D721Med (cell line): ENCODE measurements at regions not wholly inside any gene's neighbourhood (a gene's known extent, or its start where the extent isn't known, plus 50 kb on each side); places are given as distances from the start of the nearest gene placed in this dataset.

Experiments used
- DNase-seq: peaks from one replicate; pipeline ENCODE4 v3.0.0; 2011; ENCODE audit warnings: low spot score; ENCODE audit not compliant: insufficient read length
- FAIRE-seq: peaks from 2 replicates; lab custom pipeline; 2011; peaks lifted over from hg19 to GRCh38; lab: Jason Lieb, UNC
- TF ChIP-seq, protein P1 (sequence below): IDR thresholded peaks from 2 replicates; pipeline ENCODE4 v1.5.1; 2012; ENCODE audit warnings: mild to moderate bottlenecking, control low read depth; ENCODE audit not compliant: insufficient read depth; ENCODE audit errors: missing control alignments

GRCh38 chr6:156616495-156616894, 160.7 kb upstream of the ARID1B start:
- FAIRE-seq (no peak), DNase-seq (no peak)
- TF ChIP-seq, protein P1, sequence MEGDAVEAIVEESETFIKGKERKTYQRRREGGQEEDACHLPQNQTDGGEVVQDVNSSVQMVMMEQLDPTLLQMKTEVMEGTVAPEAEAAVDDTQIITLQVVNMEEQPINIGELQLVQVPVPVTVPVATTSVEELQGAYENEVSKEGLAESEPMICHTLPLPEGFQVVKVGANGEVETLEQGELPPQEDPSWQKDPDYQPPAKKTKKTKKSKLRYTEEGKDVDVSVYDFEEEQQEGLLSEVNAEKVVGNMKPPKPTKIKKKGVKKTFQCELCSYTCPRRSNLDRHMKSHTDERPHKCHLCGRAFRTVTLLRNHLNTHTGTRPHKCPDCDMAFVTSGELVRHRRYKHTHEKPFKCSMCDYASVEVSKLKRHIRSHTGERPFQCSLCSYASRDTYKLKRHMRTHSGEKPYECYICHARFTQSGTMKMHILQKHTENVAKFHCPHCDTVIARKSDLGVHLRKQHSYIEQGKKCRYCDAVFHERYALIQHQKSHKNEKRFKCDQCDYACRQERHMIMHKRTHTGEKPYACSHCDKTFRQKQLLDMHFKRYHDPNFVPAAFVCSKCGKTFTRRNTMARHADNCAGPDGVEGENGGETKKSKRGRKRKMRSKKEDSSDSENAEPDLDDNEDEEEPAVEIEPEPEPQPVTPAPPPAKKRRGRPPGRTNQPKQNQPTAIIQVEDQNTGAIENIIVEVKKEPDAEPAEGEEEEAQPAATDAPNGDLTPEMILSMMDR = no peak

GRCh38 chr6:156613996-156614395, 163.2 kb upstream of the ARID1B start:
- DNase-seq = no peak
- TF ChIP-seq, protein P1 = no peak
- FAIRE-seq = no peak

- TF ChIP-seq, protein P1 = no peak
- no peak for FAIRE-seq
- no peak for DNase-seq
These were observed 164.8 kb upstream of the ARID1B start for GRCh38 chr6:156612361-156612760.

- FAIRE-seq = no peak
- no peak for DNase-seq
- TF ChIP-seq, protein P1 = no peak
These were observed 175.2 kb upstream of the ARID1B start for GRCh38 chr6:156602066-156602385.

- DNase-seq = no peak
- no peak for FAIRE-seq
- TF ChIP-seq, protein P1 = no peak
These were observed 175.8 kb upstream of the ARID1B start for GRCh38 chr6:156601152-156602065.

- no peak for FAIRE-seq
- TF ChIP-seq, protein P1 = no peak
- no peak for DNase-seq
These were observed 176.5 kb upstream of the ARID1B start for GRCh38 chr6:156600678-156601077.

- FAIRE-seq = no peak
- TF ChIP-seq, protein P1 = no peak
- no peak for DNase-seq
These were observed 177.1 kb upstream of the ARID1B start for GRCh38 chr6:156599978-156600590.
